Astrocyte (in vitro differentiated cells and primary cell): ENCODE measurements at regions not wholly inside any gene's neighbourhood (a gene's known extent, or its start where the extent isn't known, plus 50 kb on each side); places are given as distances from the start of the nearest gene placed in this dataset.
"Not testable (repeated sequence)": the region's sequence is repeated elsewhere in the genome, so short reads cannot be mapped to it uniquely, and the experiment has no call there.

Source experiments
- DNase-seq: peaks from one replicate; pipeline ENCODE4 v3.0.0-alpha.2; 2010; ENCODE audit warnings: low read depth
- FAIRE-seq: peaks from 2 replicates; lab custom pipeline; 2011; peaks lifted over from hg19 to GRCh38; lab: Jason Lieb, UNC
- H2AFZ ChIP-seq: 2 replicates; pipeline ENCODE4 v1.6.0; 2012; ENCODE audit warnings: low read depth, low read length, inconsistent platforms
- H3K27ac ChIP-seq: 2 replicates; pipeline ENCODE4 v1.5.1; 2011; ENCODE audit warnings: low read depth, low read length, inconsistent platforms
- H3K27me3 ChIP-seq: 2 replicates; pipeline ENCODE4 v1.6.0; 2011; ENCODE audit warnings: low read length, inconsistent platforms; ENCODE audit not compliant: insufficient read depth
- H3K36me3 ChIP-seq: 2 replicates; pipeline ENCODE4 v1.5.1; 2011; ENCODE audit warnings: low read length, inconsistent platforms; ENCODE audit not compliant: insufficient read depth
- H3K4me1 ChIP-seq: 2 replicates; pipeline ENCODE4 v1.5.1; 2011; ENCODE audit warnings: low read length, inconsistent platforms; ENCODE audit not compliant: insufficient read depth
- H3K4me2 ChIP-seq: 2 replicates; pipeline ENCODE4 v1.6.0; 2012; ENCODE audit warnings: low read length, inconsistent platforms
- H3K4me3 ChIP-seq: 2 replicates; pipeline ENCODE4 v1.5.1; 2011; ENCODE audit warnings: low read depth, mild to moderate bottlenecking, low read length, inconsistent platforms; ENCODE audit not compliant: insufficient read depth
- H3K79me2 ChIP-seq: 2 replicates; pipeline ENCODE4 v1.6.0; 2012; ENCODE audit warnings: mild to moderate bottlenecking, low read length, inconsistent platforms; ENCODE audit not compliant: insufficient read depth
- H3K9ac ChIP-seq: 2 replicates; pipeline ENCODE4 v1.6.0; 2012; ENCODE audit warnings: mild to moderate bottlenecking, low read length, inconsistent platforms
- H3K9me3 ChIP-seq: 2 replicates; pipeline ENCODE4 v1.5.1; 2012; ENCODE audit warnings: low read depth, mild to moderate bottlenecking, low read length, inconsistent platforms; ENCODE audit not compliant: insufficient read depth
- H4K20me1 ChIP-seq: 2 replicates; pipeline ENCODE4 v1.6.0; 2012; ENCODE audit warnings: low read length, inconsistent platforms; ENCODE audit not compliant: insufficient read depth
- H3K27ac Mint-ChIP-seq: one replicate; pipeline ENCODE4 v1.8.0; 2021; ENCODE audit warnings: mild to moderate bottlenecking, mixed read lengths; ENCODE audit not compliant: unreplicated experiment
- H3K27me3 Mint-ChIP-seq: one replicate; pipeline ENCODE4 v1.8.0; 2021; ENCODE audit warnings: low read depth, mixed read lengths; ENCODE audit not compliant: unreplicated experiment
- H3K36me3 Mint-ChIP-seq: one replicate; pipeline ENCODE4 v1.8.0; 2021; ENCODE audit warnings: low read depth, mixed read lengths; ENCODE audit not compliant: unreplicated experiment
- H3K4me1 Mint-ChIP-seq: one replicate; pipeline ENCODE4 v1.8.0; 2021; ENCODE audit warnings: low read depth, mixed read lengths; ENCODE audit not compliant: unreplicated experiment
- H3K4me3 Mint-ChIP-seq: one replicate; pipeline ENCODE4 v1.8.0; 2021; ENCODE audit warnings: mild to moderate bottlenecking, moderate library complexity, mixed read lengths; ENCODE audit not compliant: unreplicated experiment
- H3K9me3 Mint-ChIP-seq: one replicate; pipeline ENCODE4 v1.8.0; 2021; ENCODE audit warnings: mild to moderate bottlenecking, mixed read lengths; ENCODE audit not compliant: unreplicated experiment
- CTCF ChIP-seq: IDR thresholded peaks from 2 replicates; pipeline ENCODE4 v1.5.1; 2011; ENCODE audit warnings: low read depth, mild to moderate bottlenecking, inconsistent platforms, low read length, moderate library complexity; ENCODE audit not compliant: insufficient read depth
- EZH2 ChIP-seq: IDR thresholded peaks from 2 replicates; pipeline ENCODE4 v1.6.1; 2012; ENCODE audit warnings: mild to moderate bottlenecking, low read length, inconsistent platforms; ENCODE audit not compliant: insufficient read depth

- not testable (repeated sequence) for H3K4me3 ChIP-seq, H3K27ac Mint-ChIP-seq, H3K27ac ChIP-seq, DNase-seq, H2AFZ ChIP-seq, H3K79me2 ChIP-seq, H3K4me1 Mint-ChIP-seq, H3K36me3 Mint-ChIP-seq, H3K4me2 ChIP-seq, H3K9me3 ChIP-seq, H3K9ac ChIP-seq, H3K36me3 ChIP-seq, H4K20me1 ChIP-seq, H3K27me3 ChIP-seq, H3K4me3 Mint-ChIP-seq, H3K27me3 Mint-ChIP-seq, FAIRE-seq, H3K4me1 ChIP-seq
- peaks cover 13% of the 10 kb centered on the region for H3K9me3 Mint-ChIP-seq
These were observed 657.8 kb downstream of the TRIML1 start for GRCh38 chr4:188797011-188797410.

- no peak for FAIRE-seq
- Histone ChIP-seq H4K20me1 (no peaks in the 10 kb centered on the region), H3K4me2 (no peak overlapping the region), H3K27me3 (no peaks in the 10 kb centered on the region), H3K9me3 (no peaks in the 10 kb centered on the region), H3K27ac (no peak overlapping the region), H3K4me3 (no peak overlapping the region), H3K36me3 (no peaks in the 10 kb centered on the region), H3K79me2 (no peaks in the 10 kb centered on the region), H3K9ac (no peak overlapping the region), H2AFZ (no peak overlapping the region), H3K4me1 (no peaks in the 10 kb centered on the region)
- no peak overlapping the region for H3K4me3 Mint-ChIP-seq
- H3K27ac Mint-ChIP-seq: no peak overlapping the region
- no peaks in the 10 kb centered on the region for H3K9me3 Mint-ChIP-seq
- no peaks in the 10 kb centered on the region for H3K36me3 Mint-ChIP-seq
- H3K27me3 Mint-ChIP-seq: no peaks in the 10 kb centered on the region
- TF ChIP-seq EZH2 (no peak), CTCF (no peak)
- DNase-seq: no peak
- H3K4me1 Mint-ChIP-seq: no peaks in the 10 kb centered on the region
These were observed 665.6 kb downstream of the TRIML1 start for GRCh38 chr4:188804861-188805260.

GRCh38 chr4:188811121-188811520 lies 671.9 kb downstream of the TRIML1 start:
- no peak overlapping the region for H3K4me2 ChIP-seq
- no peaks in the 10 kb centered on the region for H3K27me3 Mint-ChIP-seq
- no peak overlapping the region for H3K27ac Mint-ChIP-seq
- DNase-seq (no peak), FAIRE-seq (no peak)
- no peaks in the 10 kb centered on the region for H3K79me2 ChIP-seq
- no peaks in the 10 kb centered on the region for H3K27me3 ChIP-seq
- H3K27ac ChIP-seq: no peak overlapping the region
- TF ChIP-seq EZH2 (no peak), CTCF (no peak)
- H3K36me3 ChIP-seq: no peaks in the 10 kb centered on the region
- H2AFZ ChIP-seq: no peak overlapping the region
- H3K4me3 ChIP-seq: no peak overlapping the region
- H3K36me3 Mint-ChIP-seq: no peaks in the 10 kb centered on the region
- H3K9ac ChIP-seq: no peak overlapping the region
- no peaks in the 10 kb centered on the region for H3K4me1 ChIP-seq
- H3K4me1 Mint-ChIP-seq: no peaks in the 10 kb centered on the region
- H3K9me3 Mint-ChIP-seq: peaks cover 5% of the 10 kb centered on the region
- no peaks in the 10 kb centered on the region for H3K9me3 ChIP-seq
- H4K20me1 ChIP-seq: no peaks in the 10 kb centered on the region
- H3K4me3 Mint-ChIP-seq: no peak overlapping the region
